OCI-LY7 (cell line): ENCODE measurements at regions not wholly inside any gene's neighbourhood (a gene's known extent, or its start where the extent isn't known, plus 50 kb on each side); places are given as distances from the start of the nearest gene placed in this dataset.

Experiments used
- BruUV-seq: library from RNA; stranded (reverse); fragments of 400-500 nt; replicated peaks from 2 replicates; lab custom pipeline; 2021; lab: Mats Ljungman, UMichigan
- CTCF ChIA-PET: fragments of 300-600 bp; sonication (Branson Sonifier 250); formaldehyde crosslinking; loops from one replicate; lab custom pipeline; 2022; ENCODE audit warnings: antibody characterized with exemption; ENCODE audit not compliant: unreplicated experiment; lab: Charles Lee
- POLR2A ChIA-PET: fragments of 300-600 bp; sonication (Branson Sonifier 250); formaldehyde crosslinking; loops from one replicate; lab custom pipeline; 2022; ENCODE audit warnings: antibody characterized with exemption; lab: Charles Lee
- DNase-seq: peaks from one replicate; pipeline ENCODE4 v3.0.0-alpha.2; 2015; ENCODE audit warnings: low spot score
- H2AFZ ChIP-seq: fragments of 200-600 bp; sonication (generic), shearing (Covaris generic); 2 replicates; pipeline ENCODE4 v1.6.1; 2014; ENCODE audit warnings: mild to moderate bottlenecking, antibody characterized with exemption, low read length, moderate library complexity
- H3K27ac ChIP-seq: fragments of 200-600 bp; sonication (generic); 2 replicates; pipeline ENCODE4 v1.5.1; 2014; ENCODE audit warnings: mixed run types, low read depth, mild to moderate bottlenecking, moderate library complexity, low read length, inconsistent platforms; ENCODE audit not compliant: poor library complexity, severe bottlenecking
- H3K36me3 ChIP-seq: fragments of 200-600 bp; sonication (generic); 2 replicates; pipeline ENCODE4 v1.6.1; 2014; ENCODE audit warnings: mild to moderate bottlenecking, antibody characterized with exemption, low read length, moderate library complexity, mixed read lengths; ENCODE audit not compliant: insufficient read depth
- H3K4me1 ChIP-seq: fragments of 200-600 bp; sonication (generic); 2 replicates; pipeline ENCODE4 v1.5.1; 2014; ENCODE audit warnings: mild to moderate bottlenecking, low read length; ENCODE audit not compliant: insufficient read depth, poor library complexity, severe bottlenecking
- H3K4me2 ChIP-seq: fragments of 200-600 bp; sonication (generic); 2 replicates; pipeline ENCODE4 v1.6.1; 2014; ENCODE audit warnings: mild to moderate bottlenecking, low read length
- H3K4me3 ChIP-seq: fragments of 200-600 bp; sonication (generic); 2 replicates; pipeline ENCODE4 v1.5.1; 2014; ENCODE audit warnings: mild to moderate bottlenecking, low read depth, low read length; ENCODE audit not compliant: poor library complexity, severe bottlenecking
- H3K79me2 ChIP-seq: fragments of 200-600 bp; sonication (generic); 2 replicates; pipeline ENCODE4 v1.6.1; 2016; ENCODE audit warnings: low read depth, mild to moderate bottlenecking, low read length, moderate library complexity, mixed read lengths; ENCODE audit not compliant: insufficient read depth
- H3K9me2 ChIP-seq: fragments of 200-600 bp; sonication (generic); 2 replicates; pipeline ENCODE4 v1.6.1; 2016; ENCODE audit warnings: mild to moderate bottlenecking, low read length, mixed read lengths; ENCODE audit not compliant: insufficient read depth
- H3K9me3 ChIP-seq: fragments of 200-600 bp; sonication (generic); 2 replicates; pipeline ENCODE4 v1.6.1; 2014; ENCODE audit warnings: mild to moderate bottlenecking, mixed run types, low read length, mixed read lengths
- H4K20me1 ChIP-seq: fragments of 200-600 bp; sonication (generic); 2 replicates; pipeline ENCODE4 v1.6.1; 2014; ENCODE audit warnings: mild to moderate bottlenecking, antibody characterized with exemption, low read length, moderate library complexity, mixed read lengths; ENCODE audit not compliant: insufficient read depth
- CTCF ChIP-seq: fragments of 200-600 bp; sonication (generic); conservative IDR thresholded peaks from 2 replicates; pipeline ENCODE4 v1.5.1; 2014; ENCODE audit warnings: mild to moderate bottlenecking, antibody characterized with exemption, low read length, moderate library complexity, mixed read lengths
- EZH2phosphoT487 ChIP-seq: fragments of 200-600 bp; sonication (generic); IDR thresholded peaks from 2 replicates; pipeline ENCODE4 v1.6.1; 2018; ENCODE audit warnings: low read depth, borderline replicate concordance, mild to moderate bottlenecking, mixed run types, antibody characterized with exemption, low read length, moderate library complexity, mixed read lengths
- intact Hi-C: fragments of 100-400 bp; cut with micrococcal nuclease; formaldehyde crosslinking; loops from one replicate; pipeline ENCODE4 v1.10.0; 2022; ENCODE audit not compliant: unreplicated experiment

GRCh38 chr20:22763257-22763906 is 179.0 kb upstream of the FOXA2 start:
- Histone ChIP-seq H3K4me2 (no peak overlapping the region), H3K4me3 (no peak overlapping the region), H4K20me1 (no peaks in the 10 kb centered on the region), H3K79me2 (no peaks in the 10 kb centered on the region), H2AFZ (no peak overlapping the region), H3K36me3 (no peaks in the 10 kb centered on the region), H3K4me1 (no peaks in the 10 kb centered on the region), H3K9me3 (no peaks in the 10 kb centered on the region), H3K9me2 (no peaks in the 10 kb centered on the region), H3K27ac (no peak overlapping the region)
- intact Hi-C loops = no loop called here
- DNase-seq = no peak
- ChIA-PET CTCF (no interaction called here), POLR2A (no interaction called here)
- BruUV-seq = no TSS peak
- TF ChIP-seq EZH2phosphoT487 = no peak
- no peak for TF ChIP-seq CTCF

GRCh38 chr20:22768266-22769178 is 184.2 kb upstream of the FOXA2 start:
- Histone ChIP-seq H3K4me1 (no peaks in the 10 kb centered on the region), H3K79me2 (no peaks in the 10 kb centered on the region), H3K4me3 (no peak overlapping the region), H2AFZ (no peak overlapping the region), H3K27ac (no peak overlapping the region), H3K4me2 (no peak overlapping the region), H3K36me3 (no peaks in the 10 kb centered on the region), H4K20me1 (no peaks in the 10 kb centered on the region; the same call in 1 of the 2 replicates), H3K9me2 (no peaks in the 10 kb centered on the region), H3K9me3 (no peaks in the 10 kb centered on the region)
- POLR2A ChIA-PET = interaction anchor here (1.7 kb wide), 1 partner anchor 10 kb away, joined by 6 read pairs; no protein-coding TSS in a partner anchor
- TF ChIP-seq CTCF (no peak), EZH2phosphoT487 (no peak)
- CTCF ChIA-PET = interaction anchor here (0.6 kb wide), 1 partner anchor 60 kb away, joined by 3 read pairs; no protein-coding TSS in a partner anchor
- no TSS peak for BruUV-seq
- DNase-seq = no peak
- intact Hi-C loops = no loop called here
